H9 (cell line): ENCODE measurements at regions not wholly inside any gene's neighbourhood (a gene's known extent, or its start where the extent isn't known, plus 50 kb on each side); places are given as distances from the start of the nearest gene placed in this dataset.

Experiments used
- DNase-seq: peaks from one replicate; pipeline ENCODE4 v3.0.0-alpha.2; 2017
- H2AFZ ChIP-seq: one replicate; pipeline ENCODE4 v1.6.1; 2013; ENCODE audit warnings: mild to moderate bottlenecking, low read length, control low read depth, moderate library complexity
- H2AK5ac ChIP-seq: 2 replicates; pipeline ENCODE4 v1.6.1; 2013; ENCODE audit warnings: low read length, control low read depth, mixed read lengths; ENCODE audit not compliant: insufficient read length
- H2BK120ac ChIP-seq: one replicate; pipeline ENCODE4 v1.6.1; 2013; ENCODE audit warnings: low read depth, mild to moderate bottlenecking, low read length, control low read depth, inconsistent platforms; ENCODE audit not compliant: poor library complexity, severe bottlenecking
- H2BK12ac ChIP-seq: 2 replicates; pipeline ENCODE4 v1.6.1; 2013; ENCODE audit warnings: low read length, control low read depth, mixed read lengths, low read depth; ENCODE audit not compliant: insufficient read length
- H2BK15ac ChIP-seq: 2 replicates; pipeline ENCODE4 v1.6.1; 2013; ENCODE audit warnings: low read depth, low read length, control low read depth
- H2BK20ac ChIP-seq: one replicate; pipeline ENCODE4 v1.6.1; 2013; ENCODE audit warnings: low read depth, mild to moderate bottlenecking, low read length, control low read depth, inconsistent platforms; ENCODE audit not compliant: poor library complexity, severe bottlenecking
- H2BK5ac ChIP-seq: 2 replicates; pipeline ENCODE4 v1.6.1; 2013; ENCODE audit warnings: low read length, control low read depth, mixed read lengths; ENCODE audit not compliant: insufficient read length
- H3K14ac ChIP-seq: 2 replicates; pipeline ENCODE4 v1.6.1; 2013; ENCODE audit warnings: low read length, control low read depth; ENCODE audit not compliant: insufficient read depth
- H3K18ac ChIP-seq: 2 replicates; pipeline ENCODE4 v1.6.1; 2013; ENCODE audit warnings: low read depth, mild to moderate bottlenecking, mixed read lengths, low read length, control low read depth; ENCODE audit not compliant: insufficient read length
- H3K23ac ChIP-seq: 2 replicates; pipeline ENCODE4 v1.6.1; 2013; ENCODE audit warnings: low read length, control low read depth, mixed read lengths, low read depth; ENCODE audit not compliant: insufficient read length
- H3K23me2 ChIP-seq: 2 replicates; pipeline ENCODE4 v1.6.1; 2013; ENCODE audit warnings: low read depth, mild to moderate bottlenecking, mixed read lengths, low read length, control low read depth; ENCODE audit not compliant: insufficient read length, poor library complexity, severe bottlenecking
- H3K27ac ChIP-seq: 2 replicates; pipeline ENCODE4 v1.5.1; 2013; ENCODE audit warnings: low read length, control low read depth, mixed read lengths, low read depth; ENCODE audit not compliant: insufficient read length
- H3K27me3 ChIP-seq: 2 replicates; pipeline ENCODE4 v1.6.1; 2013; ENCODE audit warnings: low read length, control low read depth, inconsistent platforms; ENCODE audit not compliant: insufficient read depth
- H3K4ac ChIP-seq: 2 replicates; pipeline ENCODE4 v1.6.1; 2013; ENCODE audit warnings: low read depth, mild to moderate bottlenecking, control low read depth, inconsistent platforms, low read length, moderate library complexity
- H3K4me1 ChIP-seq: 2 replicates; pipeline ENCODE4 v1.6.1; 2013; ENCODE audit warnings: low read length, control low read depth, inconsistent platforms; ENCODE audit not compliant: insufficient read depth
- H3K4me2 ChIP-seq: 2 replicates; pipeline ENCODE4 v1.6.1; 2013; ENCODE audit warnings: low read length, control low read depth, mixed read lengths; ENCODE audit not compliant: insufficient read length, insufficient read depth
- H3K56ac ChIP-seq: 2 replicates; pipeline ENCODE4 v1.6.1; 2013; ENCODE audit warnings: low read depth, mild to moderate bottlenecking, mixed read lengths, low read length, control low read depth; ENCODE audit not compliant: insufficient read length
- H3K79me1 ChIP-seq: 2 replicates; pipeline ENCODE4 v1.6.1; 2013; ENCODE audit warnings: low read depth, mild to moderate bottlenecking, moderate library complexity, low read length, control low read depth, inconsistent platforms; ENCODE audit not compliant: insufficient read depth, poor library complexity, severe bottlenecking
- H3K79me2 ChIP-seq: 2 replicates; pipeline ENCODE4 v1.6.1; 2013; ENCODE audit warnings: low read length, control low read depth, inconsistent platforms; ENCODE audit not compliant: insufficient read depth
- H3K9ac ChIP-seq: 2 replicates; pipeline ENCODE4 v1.6.1; 2013; ENCODE audit warnings: low read length, control low read depth, mixed read lengths; ENCODE audit not compliant: insufficient read length; ENCODE audit errors: extremely low read depth
- H3K9me3 ChIP-seq: one replicate; pipeline ENCODE4 v1.6.1; 2013; ENCODE audit warnings: low read depth, low read length, inconsistent platforms; ENCODE audit not compliant: control insufficient read depth
- H3T11ph ChIP-seq: one replicate; pipeline ENCODE4 v1.6.1; 2013; ENCODE audit warnings: mild to moderate bottlenecking, low read length, control low read depth, inconsistent platforms
- H4K20me1 ChIP-seq: one replicate; pipeline ENCODE4 v1.6.1; 2013; ENCODE audit not compliant: control insufficient read depth, insufficient read length, insufficient read depth
- H4K5ac ChIP-seq: 2 replicates; pipeline ENCODE4 v1.6.1; 2013; ENCODE audit warnings: low read depth, mild to moderate bottlenecking, mixed read lengths, low read length, control low read depth; ENCODE audit not compliant: insufficient read length
- H4K8ac ChIP-seq: replicated peaks from 2 replicates; pipeline ENCODE4 v1.6.1; 2013; ENCODE audit warnings: low read length, control low read depth, mixed read lengths, low read depth; ENCODE audit not compliant: insufficient read length
- H4K91ac ChIP-seq: 2 replicates; pipeline ENCODE4 v1.6.1; 2013; ENCODE audit warnings: low read depth, mild to moderate bottlenecking, moderate library complexity, mixed read lengths, low read length, control low read depth; ENCODE audit not compliant: insufficient read length
- H3K27ac Mint-ChIP-seq, 3 experiments: 2 replicates in 2 of 3; 3 replicates in 1 of 3; pipeline ENCODE4 v1.8.0; 2020 to 2021; ENCODE audit warnings: mixed read lengths in 3 of 3, mild to moderate bottlenecking in 1 of 3, moderate library complexity in 1 of 3
- H3K27me3 Mint-ChIP-seq: 2 replicates; pipeline ENCODE4 v1.8.0; 2021; ENCODE audit warnings: low read depth, mild to moderate bottlenecking, moderate library complexity, mixed read lengths
- H3K36me3 Mint-ChIP-seq, 3 experiments: 2 replicates in 2 of 3; 3 replicates in 1 of 3; pipeline ENCODE4 v1.8.0; 2020 to 2021; ENCODE audit warnings: low read depth in 3 of 3, mixed read lengths in 3 of 3; ENCODE audit not compliant: insufficient read depth in 1 of 3
- H3K4me1 Mint-ChIP-seq, 2 experiments: 2 replicates each; pipeline ENCODE4 v1.8.0; 2020; ENCODE audit warnings: mixed read lengths in 2 of 2
- H3K4me3 Mint-ChIP-seq, 2 experiments: 2 replicates in 1 of 2; 3 replicates in 1 of 2; pipeline ENCODE4 v1.8.0; 2020 to 2021; ENCODE audit warnings: mild to moderate bottlenecking in 2 of 2, mixed read lengths in 2 of 2, moderate library complexity in 1 of 2
- H3K9me3 Mint-ChIP-seq, 2 experiments: 2 replicates in 1 of 2; 3 replicates in 1 of 2; pipeline ENCODE4 v1.8.0; 2020; ENCODE audit warnings: mild to moderate bottlenecking in 2 of 2, mixed read lengths in 2 of 2, moderate library complexity in 1 of 2
- WGBS: extraction: QIAGEN DNeasy Blood & Tissue Kit; methylation state at CpG from one replicate; pipeline ENCODE4 v1.1.7; 2013; ENCODE audit warnings: missing lambda C conversion rate, low lambda C conversion rate, mixed read lengths; ENCODE audit not compliant: insufficient read length; ENCODE audit errors: extremely low coverage; 5-methylcytosine and 5-hydroxymethylcytosine counted together
- TF ChIP-seq, protein P1 (sequence below): fragments of 200-600 bp; sonication (generic); conservative IDR thresholded peaks from 3 replicates; pipeline ENCODE4 v1.8.0; 2021; ENCODE audit warnings: antibody characterized with exemption, mild to moderate bottlenecking

DNA sequence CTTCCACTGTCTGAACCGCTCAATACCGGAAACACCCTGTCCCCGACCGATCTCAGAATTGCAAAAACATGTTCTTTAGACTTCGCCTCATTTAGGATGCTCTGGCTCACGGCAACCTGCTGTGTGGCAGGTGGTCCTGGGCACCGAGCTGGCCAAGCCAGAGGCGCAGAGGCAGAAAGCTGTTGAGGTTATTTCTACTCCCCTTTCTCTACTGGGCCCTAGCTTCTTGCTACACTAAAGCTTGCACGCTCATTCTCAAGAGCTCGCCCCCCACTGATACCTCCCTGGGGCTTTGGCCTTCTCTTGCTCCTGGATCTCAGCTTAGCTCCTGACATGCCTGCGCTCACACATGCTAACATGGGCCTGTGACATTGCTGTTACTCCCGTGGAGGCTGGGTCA lies 417.4 kb downstream of the LPIN1 start:
- H3K27me3 Mint-ChIP-seq, result peaks cover 7% of the 10 kb centered on the region; the same call in 1 of the 2 replicates
- no peaks in the 10 kb centered on the region for H4K20me1 ChIP-seq

More for the DNA sequence above, 417.4 kb downstream of the LPIN1 start:
- TF ChIP-seq, protein P1, sequence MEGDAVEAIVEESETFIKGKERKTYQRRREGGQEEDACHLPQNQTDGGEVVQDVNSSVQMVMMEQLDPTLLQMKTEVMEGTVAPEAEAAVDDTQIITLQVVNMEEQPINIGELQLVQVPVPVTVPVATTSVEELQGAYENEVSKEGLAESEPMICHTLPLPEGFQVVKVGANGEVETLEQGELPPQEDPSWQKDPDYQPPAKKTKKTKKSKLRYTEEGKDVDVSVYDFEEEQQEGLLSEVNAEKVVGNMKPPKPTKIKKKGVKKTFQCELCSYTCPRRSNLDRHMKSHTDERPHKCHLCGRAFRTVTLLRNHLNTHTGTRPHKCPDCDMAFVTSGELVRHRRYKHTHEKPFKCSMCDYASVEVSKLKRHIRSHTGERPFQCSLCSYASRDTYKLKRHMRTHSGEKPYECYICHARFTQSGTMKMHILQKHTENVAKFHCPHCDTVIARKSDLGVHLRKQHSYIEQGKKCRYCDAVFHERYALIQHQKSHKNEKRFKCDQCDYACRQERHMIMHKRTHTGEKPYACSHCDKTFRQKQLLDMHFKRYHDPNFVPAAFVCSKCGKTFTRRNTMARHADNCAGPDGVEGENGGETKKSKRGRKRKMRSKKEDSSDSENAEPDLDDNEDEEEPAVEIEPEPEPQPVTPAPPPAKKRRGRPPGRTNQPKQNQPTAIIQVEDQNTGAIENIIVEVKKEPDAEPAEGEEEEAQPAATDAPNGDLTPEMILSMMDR, result no peak
- no peak overlapping the region for H3K9ac ChIP-seq
- H3K79me2 ChIP-seq, result no peaks in the 10 kb centered on the region
- no peaks in the 10 kb centered on the region for H3K9me3 ChIP-seq
- H4K91ac ChIP-seq, result no peak overlapping the region
- H2BK120ac ChIP-seq, result no peak overlapping the region
- no peak overlapping the region for H2BK15ac ChIP-seq
- no peaks in the 10 kb centered on the region; a peak in 1 of 5 replicates for H3K9me3 Mint-ChIP-seq
- H2AK5ac ChIP-seq, result no peak overlapping the region
- H2BK5ac ChIP-seq, result no peak overlapping the region
- no peak overlapping the region for H3K14ac ChIP-seq
- H2BK12ac ChIP-seq, result no peak overlapping the region
- H3K4me2 ChIP-seq, result no peak overlapping the region
- no peak overlapping the region for H3K23ac ChIP-seq
- H3K23me2 ChIP-seq, result no peaks in the 10 kb centered on the region
- H3K4ac ChIP-seq, result no peak overlapping the region
- H2BK20ac ChIP-seq, result no peak overlapping the region
- no peak overlapping the region for H4K5ac ChIP-seq
- peaks cover 12 to 13% of the 10 kb centered on the region in 2 experiments for H3K4me1 Mint-ChIP-seq
- H3K56ac ChIP-seq, result no peak overlapping the region
- no peaks in the 10 kb centered on the region for H3K4me1 ChIP-seq
- H3K4me3 Mint-ChIP-seq, result no peak overlapping the region
- H3T11ph ChIP-seq, result no peak overlapping the region
- no peaks in the 10 kb centered on the region for H3K79me1 ChIP-seq
- no CpG with 5 or more reads among the region's 12 CpGs for WGBS
- H3K18ac ChIP-seq, result no peak overlapping the region
- H3K27ac ChIP-seq, result no peak overlapping the region
- H2AFZ ChIP-seq, result no peak overlapping the region
- H3K27ac Mint-ChIP-seq, result no peak overlapping the region
- H4K8ac ChIP-seq, result no peak overlapping the region
- no peaks in the 10 kb centered on the region for H3K27me3 ChIP-seq
- no peak for DNase-seq
- H3K36me3 Mint-ChIP-seq, result no peaks in the 10 kb centered on the region
